GM18507 (cell line): ENCODE measurements at regions not wholly inside any gene's neighbourhood (a gene's known extent, or its start where the extent isn't known, plus 50 kb on each side); places are given as distances from the start of the nearest gene placed in this dataset.
"Not testable (repeated sequence)": the region's sequence is repeated elsewhere in the genome, so short reads cannot be mapped to it uniquely, and the experiment has no call there.

Experiments
- DNase-seq: peaks from one replicate; pipeline ENCODE4 v3.0.0; 2011; ENCODE audit warnings: low read depth; ENCODE audit not compliant: insufficient read length; ENCODE audit errors: extremely low spot score
- FAIRE-seq: peaks from 2 replicates; lab custom pipeline; 2011; peaks lifted over from hg19 to GRCh38; lab: Jason Lieb, UNC

DNA sequence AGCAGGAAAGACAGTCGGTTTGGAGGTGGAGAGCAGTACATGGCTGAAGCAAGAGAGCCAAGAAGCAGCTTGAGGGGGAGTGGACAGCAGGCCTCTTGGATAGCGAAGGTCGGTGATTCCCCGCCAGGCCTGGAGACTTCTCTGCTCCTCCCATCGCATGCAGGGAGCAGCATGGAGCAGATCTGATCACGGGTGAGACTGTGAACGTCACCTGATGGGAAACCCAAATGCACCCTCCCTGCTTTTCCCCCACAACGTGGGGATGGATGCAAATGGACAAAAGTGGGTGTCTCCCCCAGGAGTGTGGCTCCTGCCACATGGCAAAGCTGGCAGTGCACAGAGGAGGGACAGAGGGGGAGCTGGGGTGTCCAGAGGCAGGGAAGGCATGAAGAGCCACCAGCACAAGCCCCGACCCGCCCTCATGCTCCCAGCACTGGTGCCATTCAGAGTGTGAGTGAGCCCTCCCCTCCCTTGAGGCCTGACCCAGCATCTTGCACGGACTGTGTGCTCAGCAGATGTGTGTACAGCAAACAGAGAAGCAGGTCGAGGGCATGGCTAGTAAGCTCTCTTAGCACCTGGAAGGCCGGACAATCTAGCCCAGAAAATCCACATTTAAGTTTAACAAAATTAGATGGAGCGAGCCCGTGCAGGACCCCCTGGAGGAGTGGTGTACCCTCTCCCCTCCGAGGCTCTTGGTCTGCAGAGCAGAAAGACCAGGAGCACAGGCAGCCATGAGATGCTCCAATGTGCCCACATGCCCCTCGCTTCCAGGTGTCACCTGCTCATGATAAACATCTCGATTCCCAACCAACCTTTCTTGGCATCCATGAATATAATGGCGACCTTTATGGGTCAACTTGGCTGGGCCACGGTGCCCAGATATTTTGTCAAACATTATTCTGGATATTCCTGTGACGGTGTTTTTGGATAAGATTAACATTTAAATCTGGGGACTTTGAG is 661.7 kb downstream of the TBC1D22A start:
- FAIRE-seq = no peak
- no peak for DNase-seq

DNA sequence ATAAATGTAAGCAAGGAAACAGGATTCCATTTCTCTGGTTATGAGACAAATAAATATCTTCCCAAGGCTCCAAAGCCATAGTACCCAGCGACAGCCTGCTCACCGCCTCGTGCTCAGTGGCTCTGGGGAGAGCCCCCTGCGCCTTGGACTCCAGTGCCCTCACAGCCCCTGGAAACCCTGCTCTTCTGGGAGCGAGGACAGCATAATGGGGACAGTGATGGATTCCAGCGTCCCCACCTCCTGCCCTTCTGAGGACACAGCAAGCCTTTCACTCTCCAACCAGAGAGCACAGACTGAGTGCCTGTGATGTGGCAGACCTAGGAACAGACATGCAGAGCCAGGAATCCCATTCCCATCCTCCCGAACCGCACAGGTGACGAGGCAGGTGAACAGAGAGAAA is 660.8 kb downstream of the TBC1D22A start:
- DNase-seq (no peak), FAIRE-seq (no peak)

DNA sequence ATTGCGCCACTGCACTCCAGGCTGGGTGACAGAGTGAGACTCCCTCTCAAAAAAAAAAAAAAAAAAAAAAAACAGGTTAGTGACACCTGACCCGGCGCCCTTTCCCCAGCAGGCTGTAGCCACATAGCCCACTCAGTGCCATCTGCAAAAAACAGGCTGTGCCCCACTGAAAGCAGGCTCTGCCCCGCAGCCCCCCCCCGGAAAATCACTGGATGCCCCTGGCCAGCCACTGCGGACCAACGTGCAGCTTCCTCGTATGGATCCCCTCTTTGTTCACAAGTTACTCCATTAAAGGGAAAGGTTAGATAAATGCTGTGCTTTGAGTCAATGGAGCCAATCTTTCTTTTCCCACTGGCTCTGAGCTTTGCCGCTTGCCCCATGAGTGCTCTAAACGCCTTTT is 660.3 kb downstream of the TBC1D22A start:
- DNase-seq (no peak), FAIRE-seq (no peak)

DNA sequence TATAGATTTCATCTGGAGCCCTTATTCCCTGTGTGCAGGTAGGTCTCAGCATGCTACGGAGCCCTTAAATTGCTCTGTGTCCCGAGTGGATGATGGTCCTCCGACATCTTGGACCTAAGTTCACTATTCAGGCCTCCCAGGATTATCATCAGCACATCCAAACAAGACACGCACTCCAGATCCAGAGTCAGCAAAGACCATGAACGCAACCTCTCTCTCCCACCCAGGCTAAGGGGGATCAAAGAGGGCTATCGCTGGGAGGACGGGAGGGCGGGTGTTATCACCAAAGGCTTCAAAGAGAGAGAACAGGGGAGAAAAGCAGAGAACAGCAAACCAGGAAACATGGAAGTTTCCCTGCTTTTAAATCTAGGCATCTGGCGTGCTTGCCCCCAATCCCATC is 659.4 kb downstream of the TBC1D22A start:
- FAIRE-seq (no peak), DNase-seq (no peak)

DNA sequence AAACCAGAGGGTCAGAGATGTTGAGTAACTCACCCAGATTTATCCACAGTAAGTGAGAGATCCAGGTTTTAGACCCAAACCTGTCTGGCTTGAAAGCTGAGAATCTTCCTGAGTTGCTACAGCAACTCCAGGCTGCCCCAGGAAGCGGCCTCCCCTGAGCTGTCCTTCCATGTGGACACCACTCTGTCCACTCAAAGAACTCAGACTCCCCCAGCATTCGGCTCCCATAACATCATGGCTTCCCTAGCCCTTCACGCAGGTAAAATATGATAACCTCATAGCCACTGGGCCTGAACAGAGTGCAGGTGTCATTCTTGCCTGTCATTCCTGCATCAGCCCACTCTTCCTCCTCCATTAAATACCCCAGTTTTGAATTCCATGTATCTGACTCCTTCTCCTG is 657.8 kb downstream of the TBC1D22A start:
- FAIRE-seq (no peak), DNase-seq (no peak)

DNA sequence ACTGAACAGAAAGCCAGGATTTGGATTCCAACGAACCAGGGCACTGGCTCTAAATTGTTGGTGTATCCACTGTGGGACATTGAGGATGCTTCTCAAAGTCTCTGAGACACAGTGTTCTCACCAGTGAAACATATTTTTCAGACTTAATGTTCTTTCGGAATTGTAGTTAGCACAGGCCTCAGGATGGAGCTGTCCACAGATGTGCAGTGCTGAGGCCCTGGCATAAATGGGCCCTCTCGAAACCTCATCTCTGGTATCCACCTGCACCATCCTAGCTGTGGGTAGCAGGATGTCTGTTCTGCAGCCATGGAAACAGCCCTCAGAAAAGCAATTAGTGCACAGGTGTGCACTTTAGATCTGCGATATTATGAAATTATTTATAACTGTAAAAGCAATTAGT is 656.8 kb downstream of the TBC1D22A start:
- DNase-seq (no peak), FAIRE-seq (no peak)

DNA sequence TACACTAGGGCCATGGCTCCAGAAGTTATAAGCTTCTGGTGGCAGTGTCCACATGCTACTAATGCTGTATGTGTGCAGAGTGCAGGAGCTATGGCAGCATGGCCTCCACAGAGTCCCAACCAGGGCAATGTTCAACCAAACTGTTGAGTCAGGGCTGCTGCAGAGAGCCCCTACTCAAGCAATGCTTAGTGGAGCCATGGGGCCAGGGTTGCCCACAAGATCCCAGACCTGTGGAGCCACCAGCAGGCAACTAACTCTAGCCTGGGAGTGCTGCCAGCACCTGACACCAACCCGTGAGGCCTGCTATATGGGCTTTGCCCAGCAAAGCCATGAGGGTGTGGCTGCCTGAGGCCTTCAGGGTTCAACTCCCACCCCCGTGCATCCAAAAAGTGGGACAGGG is 655.2 kb downstream of the TBC1D22A start:
- FAIRE-seq (no peak), DNase-seq (no peak)

DNA sequence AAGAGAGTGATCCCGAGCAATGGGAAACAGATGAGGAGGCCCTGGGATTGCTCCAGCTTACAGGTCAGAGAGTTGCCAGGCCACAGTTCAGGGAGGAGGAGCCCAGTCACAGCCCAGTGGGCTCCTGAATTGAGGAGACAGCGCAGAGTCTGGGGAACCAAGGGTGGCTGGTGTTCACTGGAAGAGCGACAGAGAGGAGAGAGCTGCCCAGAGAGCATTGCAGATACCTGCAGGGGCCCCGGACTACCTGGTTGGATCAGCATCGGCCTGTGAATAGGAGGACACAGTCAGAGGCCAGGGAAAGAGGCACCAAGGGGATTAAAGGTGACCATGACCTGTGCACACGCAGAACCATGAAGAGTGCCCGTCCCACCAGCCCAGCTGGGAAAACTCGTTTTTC is 648.6 kb downstream of the TBC1D22A start:
- no peak for DNase-seq
- no peak for FAIRE-seq

DNA sequence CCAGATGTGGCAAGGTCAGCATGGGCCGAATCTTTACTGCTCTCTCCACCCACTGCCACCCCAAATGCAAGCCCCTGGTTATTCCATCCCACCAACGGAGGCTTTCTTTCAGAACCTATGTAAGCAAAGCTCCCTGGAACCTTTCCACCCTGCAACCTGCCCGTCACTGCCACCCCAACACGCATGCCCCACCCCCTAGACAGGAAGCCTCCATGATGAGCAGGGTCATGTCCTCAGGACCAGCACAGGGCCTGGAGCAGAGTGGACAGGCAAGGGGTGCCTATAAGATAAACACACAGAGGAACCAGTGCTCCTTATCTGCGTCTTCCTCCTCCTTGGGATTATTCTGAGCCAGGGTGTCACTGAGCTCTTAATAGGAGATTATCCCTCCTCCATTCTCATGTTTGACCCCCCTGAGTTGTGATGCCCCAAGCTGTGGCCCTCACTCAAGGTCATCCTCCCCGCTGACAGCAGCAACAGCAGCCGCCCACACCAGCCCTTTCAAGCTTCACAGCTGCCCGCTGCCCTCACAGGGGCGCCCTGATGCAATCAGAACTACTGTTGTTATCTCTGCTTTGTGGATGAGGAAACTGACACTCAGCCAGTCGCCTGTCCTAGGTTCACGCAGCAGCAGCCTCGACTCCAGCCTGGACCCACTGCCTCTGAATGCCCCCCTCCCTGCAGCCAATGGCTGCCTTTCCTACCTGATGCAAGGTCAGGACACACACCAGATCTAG is 647.3 kb downstream of the TBC1D22A start:
- FAIRE-seq (no peak), DNase-seq (no peak)

DNA sequence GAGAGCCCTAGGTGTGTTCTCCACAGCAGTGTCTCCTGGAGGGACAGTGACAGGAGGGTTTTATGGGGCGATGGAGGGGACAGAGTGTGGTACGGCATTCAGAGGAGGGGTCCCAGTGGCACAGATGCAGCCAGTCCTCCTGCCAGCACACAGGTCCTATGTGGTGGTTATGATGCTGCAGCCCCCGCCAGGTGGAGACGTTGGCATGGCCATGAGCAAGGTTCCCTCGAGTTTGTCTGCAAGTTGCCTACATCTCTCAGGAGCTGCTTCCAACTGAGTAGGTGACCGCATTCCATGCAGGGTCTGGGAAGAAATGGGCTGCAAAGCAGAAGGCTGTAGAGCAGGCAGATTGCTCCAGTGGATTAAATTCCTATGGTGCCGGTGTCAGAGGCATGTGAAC is 646.0 kb downstream of the TBC1D22A start:
- DNase-seq = no peak
- FAIRE-seq = no peak

DNA sequence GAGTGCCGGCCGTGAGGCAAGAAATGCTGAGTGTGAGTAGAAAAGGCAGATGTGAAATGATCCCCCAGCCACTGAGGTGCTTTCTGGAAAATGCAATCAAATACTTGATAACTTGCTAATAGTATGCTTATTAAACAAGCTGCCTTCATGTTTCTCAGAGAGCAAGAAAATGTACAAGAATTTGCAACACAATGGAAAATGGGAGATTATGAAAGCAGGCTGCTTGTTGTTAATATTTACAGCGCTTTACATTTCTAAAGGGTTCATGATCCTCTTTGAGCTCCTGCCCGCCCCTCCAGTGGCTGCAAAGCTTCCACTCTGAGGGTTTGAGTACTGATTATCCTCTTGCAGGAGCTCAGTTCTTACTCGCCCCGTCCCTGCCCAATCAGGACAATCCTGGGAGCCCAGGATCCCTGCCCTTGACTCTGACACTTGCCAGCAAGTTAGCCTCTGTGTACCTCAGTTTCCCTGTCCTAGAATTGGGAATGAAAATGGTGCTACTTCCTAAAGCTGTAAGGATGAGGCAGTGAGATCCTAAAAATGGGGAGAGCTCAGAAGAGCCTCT is 645.1 kb downstream of the TBC1D22A start:
- DNase-seq = no peak
- no peak for FAIRE-seq

DNA sequence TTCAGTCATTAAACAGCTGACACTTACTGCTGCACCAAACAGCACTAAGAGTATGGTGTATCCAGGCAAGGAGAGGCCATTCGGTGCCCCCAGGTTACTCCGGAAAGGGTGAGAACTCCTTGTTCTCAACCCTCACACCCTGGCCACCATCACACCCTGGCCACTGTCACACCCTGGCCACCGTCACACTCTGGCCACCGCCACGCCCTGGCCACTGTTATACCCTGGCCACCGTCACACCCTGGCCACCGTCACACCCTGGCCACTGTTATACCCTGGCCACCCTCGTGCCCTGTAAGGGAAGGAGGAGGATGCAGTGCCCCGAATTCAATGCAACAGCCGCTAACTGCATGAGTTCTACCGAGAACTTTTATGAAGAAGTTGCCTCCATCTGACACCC is 644.4 kb downstream of the TBC1D22A start:
- FAIRE-seq = no peak
- no peak for DNase-seq

DNA sequence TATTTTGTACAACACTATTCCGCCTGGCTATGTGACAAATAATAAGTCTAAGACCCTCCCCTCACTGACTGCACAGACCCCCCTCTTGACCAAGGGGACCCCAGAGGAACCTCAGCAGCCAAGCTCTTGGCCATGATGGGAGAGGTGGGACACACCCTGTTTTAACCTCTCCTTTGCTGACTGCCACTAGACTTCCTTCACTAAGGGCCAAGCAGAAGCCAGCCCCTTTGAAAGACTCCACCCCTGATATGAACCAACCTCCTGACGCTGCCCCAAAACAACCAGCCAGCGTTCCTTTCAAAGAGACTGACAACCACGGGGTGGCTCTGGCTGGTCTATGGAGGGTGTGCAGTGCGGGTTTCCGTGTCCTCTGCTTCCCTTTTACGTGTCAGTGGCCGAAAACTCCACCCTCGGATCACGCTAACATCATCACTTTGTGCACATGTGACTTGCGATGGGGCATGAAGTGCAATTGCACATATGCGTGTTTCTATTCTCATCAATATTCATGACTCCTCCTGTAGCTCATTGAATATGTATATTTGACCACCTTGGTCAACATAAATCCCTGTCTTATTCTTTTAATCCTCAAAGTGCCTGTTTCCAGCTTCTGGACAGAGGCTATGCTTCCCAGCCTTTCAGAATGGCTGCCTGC is 643.9 kb downstream of the TBC1D22A start:
- no peak for FAIRE-seq

DNA sequence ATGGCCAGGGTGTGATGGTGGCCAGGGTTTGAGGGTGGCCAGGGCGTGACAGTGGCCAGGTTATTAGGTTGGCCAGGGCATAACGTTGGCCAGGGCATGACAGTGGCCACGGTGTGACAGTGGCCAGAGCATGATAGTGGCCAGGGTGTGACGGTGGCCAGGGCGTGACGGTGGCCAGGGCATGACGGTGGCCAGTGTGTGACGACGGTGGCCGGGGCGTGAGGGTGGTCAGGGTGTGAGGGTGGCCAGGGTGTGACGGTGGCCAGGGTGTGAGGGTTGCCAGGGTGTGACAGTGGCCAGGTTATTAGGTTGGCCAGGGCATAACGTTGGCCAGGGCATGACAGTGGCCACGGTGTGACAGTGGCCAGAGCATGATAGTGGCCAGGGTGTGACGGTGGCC is 642.8 kb downstream of the TBC1D22A start:
- not testable (repeated sequence) for DNase-seq, FAIRE-seq

More for the DNA sequence above, 643.9 kb downstream of the TBC1D22A start:
- no peak for DNase-seq

DNA sequence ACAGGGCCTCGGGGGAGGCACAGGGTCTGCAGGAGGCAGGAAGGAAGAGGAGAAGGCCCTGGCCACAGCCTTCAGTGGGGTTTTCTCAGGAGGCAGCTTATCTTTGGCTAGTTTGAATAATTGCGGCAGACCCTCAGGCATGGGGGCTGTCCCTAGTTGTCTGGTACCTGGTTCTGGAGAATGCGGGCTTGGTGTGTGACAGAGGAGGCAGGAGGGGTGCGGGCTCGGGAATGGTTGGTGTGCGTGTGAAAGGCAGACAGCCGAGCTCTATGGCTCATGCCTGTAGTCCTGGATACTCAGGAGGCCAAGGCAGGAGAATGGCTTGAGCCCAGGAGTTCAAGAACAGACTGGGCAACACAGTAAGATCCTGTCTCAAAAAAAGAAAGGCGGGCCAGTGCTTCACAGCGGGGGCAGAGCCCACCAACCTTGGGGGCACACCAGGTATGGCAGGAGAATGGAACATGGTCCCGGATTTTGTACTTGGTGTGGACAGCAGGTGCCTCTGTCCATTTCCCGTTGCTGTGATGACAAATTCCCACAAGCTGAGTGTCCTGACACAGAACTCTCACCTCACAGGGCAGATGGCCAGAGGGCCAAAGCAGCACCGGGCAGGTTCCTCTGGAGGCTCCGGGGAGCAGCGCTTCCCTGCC is 640.6 kb downstream of the TBC1D22A start:
- no peak for DNase-seq
- no peak for FAIRE-seq

DNA sequence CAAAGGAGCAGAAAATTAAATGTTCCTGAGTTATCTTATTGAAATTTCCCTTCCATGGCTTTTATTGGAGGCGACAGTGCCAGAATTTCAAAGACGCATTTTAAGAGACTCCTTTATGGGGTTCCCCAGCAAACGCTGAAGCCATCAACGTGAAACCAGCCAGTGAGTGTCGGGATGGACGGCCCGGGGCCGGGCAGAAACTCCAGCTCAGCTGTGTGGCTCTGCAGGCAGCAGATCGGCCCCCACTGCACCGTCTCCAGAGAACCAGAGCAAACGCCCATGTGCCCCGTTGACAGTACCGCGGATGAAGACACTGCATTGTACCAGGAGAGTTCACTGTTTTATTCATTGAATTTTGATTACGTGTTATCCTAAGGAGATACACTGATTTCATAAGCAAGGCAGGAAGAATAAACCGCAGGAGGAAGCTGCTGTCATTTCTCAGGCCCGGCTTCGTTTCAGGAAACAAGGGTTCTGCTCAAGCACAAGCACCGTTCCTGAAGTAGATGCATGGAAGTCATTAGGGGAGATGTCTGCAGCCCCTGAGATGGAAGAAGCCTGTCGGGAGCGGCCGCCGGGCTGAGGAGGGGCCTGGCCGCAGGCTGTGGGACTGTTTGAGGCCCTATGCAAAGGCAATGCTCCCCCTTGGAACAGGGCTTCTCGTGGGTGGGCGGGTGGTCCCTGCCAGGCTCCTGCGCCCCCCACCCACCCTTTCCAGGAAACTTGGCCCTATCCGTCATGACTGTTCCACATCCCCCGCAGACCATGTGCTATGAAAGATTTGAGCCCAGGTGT is 639.7 kb downstream of the TBC1D22A start:
- FAIRE-seq (no peak), DNase-seq (no peak)

DNA sequence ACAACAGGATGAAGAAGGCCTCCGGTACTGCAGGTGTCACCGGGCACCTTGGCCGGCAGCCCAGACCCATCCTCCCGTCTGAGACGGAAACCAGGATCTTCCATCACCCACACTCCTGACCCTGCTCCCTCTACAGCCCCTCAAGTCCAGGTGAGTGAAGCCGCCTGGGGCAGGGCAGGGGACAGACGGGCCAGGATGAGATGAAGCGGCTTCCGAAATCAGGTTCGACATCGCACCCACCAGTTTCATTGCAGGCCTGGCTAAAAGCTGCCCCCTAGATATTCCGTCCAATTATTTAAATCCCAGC is 639.1 kb downstream of the TBC1D22A start:
- FAIRE-seq (no peak), DNase-seq (no peak)

DNA sequence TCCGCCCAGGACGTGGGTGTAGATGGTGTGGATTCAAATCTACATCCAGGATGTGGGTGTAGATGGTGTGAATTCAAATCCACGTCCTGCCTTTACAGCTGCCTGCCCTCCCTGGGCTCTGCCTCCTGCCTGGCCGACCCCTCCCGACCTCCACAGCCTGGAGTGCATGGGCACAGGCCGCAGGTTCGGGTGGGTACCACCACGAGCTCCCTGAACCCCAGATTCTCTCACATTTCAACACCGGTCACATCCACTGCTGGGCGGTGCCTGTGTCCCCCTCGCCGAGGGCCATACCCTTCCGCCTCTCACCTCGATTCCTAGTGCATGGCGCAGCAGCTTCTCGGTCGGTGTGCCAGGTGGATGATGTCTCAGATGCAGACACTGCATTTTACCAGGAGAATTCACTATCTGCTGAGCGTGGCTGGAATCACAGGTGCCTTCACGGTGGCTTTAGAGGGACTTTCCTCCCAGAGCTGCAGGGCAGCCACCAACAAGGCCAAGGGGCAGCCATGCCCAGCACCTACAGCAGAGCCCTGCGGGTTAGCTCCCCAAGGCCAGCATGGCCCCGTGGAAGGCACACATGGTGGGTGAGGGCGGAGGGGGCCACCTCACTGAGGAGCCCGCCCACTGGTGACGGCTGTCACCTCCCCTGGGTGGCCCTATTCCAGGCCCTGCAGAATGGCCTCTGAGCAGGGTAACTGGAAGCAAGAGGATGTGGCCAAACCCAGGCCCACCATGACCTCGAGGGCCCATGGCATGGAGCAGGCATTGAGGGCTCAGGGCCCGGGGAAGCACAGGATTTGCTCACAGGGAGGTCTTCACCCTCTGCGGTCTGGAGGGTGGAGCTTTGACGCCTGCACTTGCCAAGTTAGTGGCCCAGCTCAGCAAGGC is 638.5 kb downstream of the TBC1D22A start:
- FAIRE-seq (no peak), DNase-seq (no peak)
